GM18505 (cell line): ENCODE measurements at regions not wholly inside any gene's neighbourhood (a gene's known extent, or its start where the extent isn't known, plus 50 kb on each side); places are given as distances from the start of the nearest gene placed in this dataset.

Experiments used
- ATAC-seq: cut with Tn5 transposase; IDR thresholded peaks from one replicate; pipeline ENCODE4 v1.9.1; 2021; ENCODE audit not compliant: unreplicated experiment
- POLR2A ChIP-seq: IDR thresholded peaks from 4 replicates; pipeline ENCODE4 v1.6.1; 2011; ENCODE audit warnings: borderline replicate concordance; ENCODE audit not compliant: insufficient read depth, insufficient read length; ENCODE audit errors: extremely low read depth

DNA sequence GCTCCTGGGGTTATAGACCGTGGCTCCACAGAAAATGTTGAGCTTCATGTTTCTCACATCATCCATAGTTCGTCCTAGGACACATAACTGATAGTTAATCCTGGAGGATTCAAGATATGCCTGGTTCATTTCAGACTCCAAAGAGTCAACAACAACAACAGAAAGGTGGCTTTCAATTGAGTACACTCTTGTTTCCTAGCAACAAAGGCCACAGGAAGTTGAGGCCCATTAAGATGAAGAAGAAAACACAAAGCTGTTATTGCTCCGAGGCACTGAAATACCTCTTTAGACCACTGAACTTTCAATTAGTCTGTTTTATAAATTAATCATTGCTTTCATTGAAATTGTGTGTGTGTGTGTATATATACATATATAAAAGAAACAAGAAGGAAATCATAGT, 154.5 kb downstream of the YIPF5 start:
- TF ChIP-seq POLR2A = no peak
- ATAC-seq = no peak

DNA sequence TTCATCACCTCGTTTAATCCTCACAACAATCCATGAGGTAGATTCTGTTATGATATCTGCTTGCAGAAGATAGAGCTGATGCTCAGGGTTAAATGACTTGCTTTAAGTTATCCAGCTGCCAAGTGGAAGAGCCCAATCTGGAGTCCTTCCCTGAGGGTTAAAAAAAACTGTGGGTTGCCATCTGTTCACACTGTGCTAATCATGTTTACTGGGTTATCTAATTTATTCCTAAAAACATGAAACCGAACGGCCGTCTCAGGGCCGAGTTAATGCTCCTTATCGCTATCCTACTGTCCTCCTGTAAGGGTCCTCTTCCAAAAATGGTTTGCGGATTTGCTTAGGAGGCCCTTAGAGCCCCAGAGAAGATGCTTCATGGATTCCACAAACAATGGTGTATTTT, 153.3 kb downstream of the YIPF5 start:
- ATAC-seq = no peak
- no peak for TF ChIP-seq POLR2A

DNA sequence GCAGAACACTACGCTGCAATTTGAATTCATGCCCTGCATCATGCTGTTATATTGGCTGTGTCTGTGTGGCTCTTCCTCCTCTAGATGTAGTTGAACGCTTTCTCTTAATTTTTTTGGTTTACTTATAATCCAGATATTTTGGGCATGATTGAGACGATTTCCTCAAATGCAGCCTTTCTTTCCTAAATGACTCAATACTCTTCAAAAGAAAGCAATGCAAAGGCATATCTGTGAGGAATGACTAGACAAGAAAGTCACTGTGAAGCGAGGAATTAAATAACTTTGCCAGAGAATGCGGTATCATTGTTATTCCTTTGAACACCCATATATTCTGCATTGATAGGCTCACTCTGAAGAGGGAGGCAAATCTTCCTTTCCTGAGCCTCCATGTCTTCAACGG, 152.8 kb downstream of the YIPF5 start:
- no peak for TF ChIP-seq POLR2A
- ATAC-seq = no peak

DNA sequence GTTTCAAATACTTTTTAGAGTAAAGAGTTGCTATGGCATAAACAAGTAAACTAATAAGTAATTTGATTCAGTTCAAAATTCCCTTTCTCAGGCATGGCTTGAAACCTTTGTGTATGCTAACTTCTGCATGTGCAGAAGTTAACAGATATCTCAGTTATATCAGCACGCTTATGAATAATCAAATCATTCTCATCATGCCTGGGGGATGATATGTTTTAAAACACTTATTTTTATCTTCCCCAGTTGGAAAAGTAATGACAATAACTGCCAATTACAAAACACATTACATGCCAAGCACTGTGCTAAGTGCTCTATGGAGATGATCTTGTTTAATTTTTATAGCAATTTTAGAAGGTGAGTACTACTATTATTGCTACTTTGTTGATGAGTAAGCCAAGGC, 146.4 kb downstream of the YIPF5 start:
- no peak for ATAC-seq

DNA sequence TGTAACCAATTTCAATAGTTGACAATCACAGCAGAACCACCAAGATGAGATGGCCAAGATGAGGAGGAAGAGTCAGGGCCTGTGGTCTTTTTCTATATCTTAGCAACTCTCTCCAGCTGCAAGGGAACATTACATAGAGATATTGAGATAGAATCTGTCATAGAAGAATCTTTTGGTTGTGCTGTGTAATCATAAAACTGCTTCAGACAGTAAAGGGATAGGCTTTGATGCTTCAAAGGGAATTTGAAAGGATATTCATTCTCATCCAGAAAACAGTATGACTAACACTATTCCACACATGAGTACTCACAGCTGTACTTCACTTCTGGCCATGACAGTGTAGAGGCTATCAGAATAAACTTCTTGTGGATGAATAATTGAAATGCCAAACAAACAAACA, 145.9 kb downstream of the YIPF5 start:
- TF ChIP-seq POLR2A = no peak
- ATAC-seq = no peak

More for the DNA sequence above, 146.4 kb downstream of the YIPF5 start:
- no peak for TF ChIP-seq POLR2A

DNA sequence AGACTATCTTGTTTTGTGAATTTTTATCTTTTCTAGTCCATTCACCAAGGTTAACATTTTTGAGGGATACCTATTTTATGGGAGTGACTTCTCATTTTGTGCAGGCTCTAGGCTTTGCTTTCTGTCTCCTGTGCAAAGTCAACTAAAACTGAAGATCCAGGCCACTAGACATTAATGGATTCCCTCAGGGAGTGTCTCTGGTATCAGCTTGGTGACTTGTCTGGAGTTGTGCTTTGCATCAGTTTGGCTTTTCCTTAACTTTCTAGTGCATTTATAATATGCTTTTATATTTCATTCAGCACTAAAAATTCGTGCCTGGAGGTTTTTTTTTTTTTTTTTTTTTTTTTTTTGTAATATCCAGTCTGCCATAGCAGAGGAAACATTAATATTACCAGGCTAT, 144.2 kb downstream of the YIPF5 start:
- TF ChIP-seq POLR2A = no peak
- no peak for ATAC-seq

DNA sequence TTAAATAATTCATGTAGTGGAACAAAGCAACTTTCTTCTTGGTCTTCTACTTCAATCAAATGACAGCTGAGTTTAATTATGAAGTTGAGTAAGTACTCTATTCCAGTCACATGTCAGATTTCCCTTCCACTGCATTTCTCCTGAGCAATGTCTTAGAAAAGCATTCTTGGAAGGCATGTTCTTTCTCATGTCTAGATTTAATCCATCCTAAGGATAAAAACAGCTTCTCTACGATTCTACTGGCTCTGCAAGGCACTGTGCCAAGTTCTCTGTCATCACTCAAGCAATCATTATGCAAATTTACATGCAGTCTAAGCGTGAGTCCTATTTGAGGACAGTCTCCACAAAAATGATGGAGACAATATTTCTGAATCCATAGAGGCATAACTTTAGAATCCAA, 142.4 kb downstream of the YIPF5 start:
- ATAC-seq = no peak
- TF ChIP-seq POLR2A = no peak

DNA sequence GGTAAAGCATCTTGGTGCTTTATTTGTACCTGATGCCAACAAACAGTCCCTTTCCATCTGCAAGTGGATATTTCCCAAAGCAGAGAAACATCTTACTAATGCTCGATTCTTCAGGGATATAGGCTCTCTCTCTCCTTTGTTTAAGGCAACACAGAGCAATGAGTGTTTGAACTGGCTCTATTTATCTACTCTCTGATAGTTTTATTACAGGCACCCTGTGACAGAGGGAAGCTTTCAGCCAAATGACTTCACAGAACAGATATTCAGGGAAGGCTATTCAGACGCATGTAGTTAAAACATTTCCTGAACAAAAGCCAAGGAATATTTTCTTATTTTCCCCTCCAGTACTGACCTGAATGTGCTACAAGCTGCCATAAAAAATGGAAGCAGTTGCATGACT, 141.8 kb downstream of the YIPF5 start:
- ATAC-seq = no peak
- no peak for TF ChIP-seq POLR2A

DNA sequence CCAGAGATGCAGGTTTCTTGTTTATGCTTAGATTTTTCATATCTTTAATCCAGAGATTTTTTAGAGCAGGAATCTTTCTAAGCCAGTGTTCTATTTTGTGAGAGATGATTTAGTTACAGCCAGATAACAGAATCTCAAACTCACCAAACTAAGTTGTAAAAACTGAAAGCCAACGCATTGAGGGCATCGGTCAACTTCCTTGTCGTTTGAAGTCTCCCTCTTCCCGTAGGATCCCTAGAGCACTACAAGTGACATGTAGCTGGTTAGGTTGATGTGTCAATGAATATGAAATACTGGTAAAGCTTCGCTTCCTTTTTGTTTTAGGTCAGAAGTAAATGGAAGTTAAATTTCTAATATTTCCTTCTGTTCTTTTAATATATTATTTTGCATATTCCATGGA, 139.6 kb downstream of the YIPF5 start:
- no peak for ATAC-seq
- no peak for TF ChIP-seq POLR2A

DNA sequence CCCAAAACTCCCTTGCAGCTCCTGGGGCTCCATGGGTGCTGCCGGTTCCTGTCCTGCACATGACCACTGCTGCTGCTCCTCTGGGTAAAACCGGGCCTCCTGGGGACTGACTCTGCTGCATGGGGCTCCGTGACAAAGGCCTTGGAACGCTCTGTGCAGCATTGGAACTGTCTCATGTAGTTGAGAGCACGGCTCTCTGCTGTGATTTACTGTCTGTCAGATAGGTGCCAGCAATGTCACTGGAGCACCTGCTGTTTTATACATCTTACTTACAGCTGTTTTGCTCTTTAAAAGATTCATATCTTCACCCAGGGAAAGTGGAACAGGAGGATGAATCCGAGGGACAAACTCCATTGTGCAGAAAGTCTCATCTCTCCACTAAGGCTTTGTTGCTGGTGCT, 138.1 kb downstream of the YIPF5 start:
- no peak for ATAC-seq
- TF ChIP-seq POLR2A = no peak

DNA sequence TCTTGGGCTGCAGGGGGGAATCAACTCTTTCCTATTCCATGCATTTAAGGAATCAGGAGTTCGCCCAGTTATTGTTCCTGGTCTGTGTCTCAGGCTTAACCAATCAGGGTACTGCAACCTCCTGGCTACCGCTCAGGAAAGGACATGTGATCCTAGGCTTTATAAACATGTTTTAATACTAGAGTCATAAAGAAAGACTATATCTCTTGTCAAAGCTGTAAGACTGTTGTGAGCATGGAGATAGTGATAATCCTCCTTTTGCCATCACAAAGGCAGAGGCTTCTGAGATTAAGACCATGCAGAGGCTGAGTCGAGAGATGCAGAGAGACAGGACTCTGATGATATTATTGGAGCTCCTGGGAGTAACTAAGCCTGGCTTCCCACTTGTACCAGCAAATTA, 137.0 kb downstream of the YIPF5 start:
- no peak for ATAC-seq
- TF ChIP-seq POLR2A = no peak

DNA sequence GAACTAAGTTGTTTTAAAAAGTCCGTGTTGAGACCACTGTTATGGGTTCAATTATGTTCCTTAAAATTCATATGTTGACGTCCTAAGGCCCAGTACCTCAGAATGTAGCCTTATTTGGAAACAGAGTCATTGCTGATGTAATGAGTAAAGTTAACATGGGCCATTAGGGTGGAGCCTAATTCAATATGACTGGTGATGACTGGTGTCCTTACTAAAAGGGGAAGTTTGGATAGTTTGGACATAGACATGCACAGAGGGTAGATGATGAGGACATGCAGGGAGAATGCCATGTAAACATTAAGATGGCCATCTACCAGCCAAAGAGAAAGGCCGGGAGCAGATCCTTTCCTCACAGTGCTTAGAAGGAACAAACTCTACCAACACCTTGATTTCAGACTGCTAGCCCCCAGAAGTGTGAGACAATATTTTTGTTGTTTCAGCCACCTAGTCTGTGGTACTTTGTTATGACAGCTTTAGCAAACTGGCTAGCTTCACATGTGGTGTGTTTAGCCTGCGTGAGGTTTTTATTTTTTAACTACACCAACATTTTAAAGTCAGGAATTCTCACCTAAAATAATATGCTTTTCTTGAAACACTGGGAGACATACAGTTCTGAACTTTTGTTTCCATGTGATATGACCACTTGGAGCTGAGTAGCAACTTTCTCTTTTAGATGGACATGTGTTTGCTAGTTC, 135.3 kb downstream of the YIPF5 start:
- TF ChIP-seq POLR2A = no peak
- no peak for ATAC-seq

DNA sequence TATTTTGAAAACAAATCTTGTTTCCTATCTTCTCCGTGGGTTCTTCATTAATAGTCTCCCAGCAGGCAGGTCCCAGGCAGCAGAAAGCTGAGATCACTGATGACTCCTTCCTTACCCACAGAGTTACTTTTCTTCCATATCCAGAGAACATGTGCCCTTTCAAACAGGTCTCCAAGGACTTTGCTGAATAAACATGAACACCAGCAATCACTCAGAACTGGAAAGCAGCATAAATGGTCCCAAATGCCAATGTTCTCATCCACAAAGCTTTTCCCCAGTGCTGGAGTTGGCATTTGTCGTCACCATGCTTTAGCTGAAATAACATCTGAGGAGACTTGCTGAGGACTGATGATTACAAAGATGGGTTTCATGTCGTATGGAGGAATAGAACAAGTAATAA, 134.0 kb downstream of the YIPF5 start:
- no peak for TF ChIP-seq POLR2A
- ATAC-seq = no peak

DNA sequence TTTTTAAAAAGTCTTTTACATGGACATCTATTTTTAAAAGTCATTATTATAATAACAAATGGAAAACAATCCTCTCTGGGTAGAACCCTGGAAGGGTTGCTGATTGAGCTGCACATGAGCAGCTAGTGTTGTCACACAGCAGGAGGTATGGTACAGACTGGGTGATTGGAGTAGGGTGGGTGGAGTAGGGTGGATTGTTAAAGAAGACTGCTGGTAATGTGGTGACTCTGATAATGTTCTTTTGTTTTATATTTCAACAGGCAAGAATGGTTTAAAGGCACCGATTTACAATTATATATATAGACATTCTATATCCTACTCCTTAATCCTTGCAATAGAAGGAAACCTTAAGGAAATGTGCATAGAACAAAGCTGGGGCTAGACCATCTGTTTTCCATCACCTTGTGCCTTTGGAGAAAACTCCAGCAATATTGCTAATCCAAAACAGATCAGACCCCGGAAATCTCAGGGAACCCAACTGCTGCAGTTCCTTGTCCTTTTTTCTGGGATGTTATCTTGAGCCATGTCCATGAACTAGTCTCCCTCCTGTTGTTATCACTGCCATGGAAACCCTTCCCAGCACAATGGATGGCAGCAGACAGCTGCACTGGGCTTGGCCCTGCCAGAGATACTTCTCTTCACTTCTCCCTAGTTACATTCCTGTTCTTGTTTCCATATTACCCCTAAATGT, 129.7 kb downstream of the YIPF5 start:
- no peak for TF ChIP-seq POLR2A
- ATAC-seq = no peak
